GM23338 (cell line): ENCODE measurements at regions not wholly inside any gene's neighbourhood (a gene's known extent, or its start where the extent isn't known, plus 50 kb on each side); places are given as distances from the start of the nearest gene placed in this dataset.

Source experiments
- EZH2 ChIP-seq: fragments of 200-600 bp; sonication (generic); IDR thresholded peaks from one replicate; pipeline ENCODE4 v1.8.0; 2017; ENCODE audit warnings: antibody characterized with exemption, mild to moderate bottlenecking, low read depth; ENCODE audit not compliant: unreplicated experiment
- EZH2phosphoT487 ChIP-seq: fragments of 200-600 bp; sonication (generic); IDR thresholded peaks from one replicate; pipeline ENCODE4 v1.8.1; 2018; ENCODE audit warnings: antibody characterized with exemption; ENCODE audit not compliant: unreplicated experiment
- POLR2AphosphoS5 ChIP-seq: IDR thresholded peaks from 2 replicates; pipeline ENCODE4 v1.6.1; 2016; ENCODE audit warnings: antibody characterized with exemption, low read depth
- TF ChIP-seq, protein P1 (sequence below), 2 experiments: fragments of 200-600 bp in 1 of 2; sonication (generic) in 1 of 2; conservative IDR thresholded peaks; 2 replicates each; pipeline versions ENCODE4 v1.5.1 to v1.6.1; 2016 to 2017; ENCODE audit warnings: antibody characterized with exemption in 2 of 2, low read depth in 2 of 2, mild to moderate bottlenecking in 2 of 2, moderate library complexity in 1 of 2

GRCh38 chr12:41966916-41967315, 177.8 kb downstream of the GXYLT1 start:
- TF ChIP-seq, protein P1, sequence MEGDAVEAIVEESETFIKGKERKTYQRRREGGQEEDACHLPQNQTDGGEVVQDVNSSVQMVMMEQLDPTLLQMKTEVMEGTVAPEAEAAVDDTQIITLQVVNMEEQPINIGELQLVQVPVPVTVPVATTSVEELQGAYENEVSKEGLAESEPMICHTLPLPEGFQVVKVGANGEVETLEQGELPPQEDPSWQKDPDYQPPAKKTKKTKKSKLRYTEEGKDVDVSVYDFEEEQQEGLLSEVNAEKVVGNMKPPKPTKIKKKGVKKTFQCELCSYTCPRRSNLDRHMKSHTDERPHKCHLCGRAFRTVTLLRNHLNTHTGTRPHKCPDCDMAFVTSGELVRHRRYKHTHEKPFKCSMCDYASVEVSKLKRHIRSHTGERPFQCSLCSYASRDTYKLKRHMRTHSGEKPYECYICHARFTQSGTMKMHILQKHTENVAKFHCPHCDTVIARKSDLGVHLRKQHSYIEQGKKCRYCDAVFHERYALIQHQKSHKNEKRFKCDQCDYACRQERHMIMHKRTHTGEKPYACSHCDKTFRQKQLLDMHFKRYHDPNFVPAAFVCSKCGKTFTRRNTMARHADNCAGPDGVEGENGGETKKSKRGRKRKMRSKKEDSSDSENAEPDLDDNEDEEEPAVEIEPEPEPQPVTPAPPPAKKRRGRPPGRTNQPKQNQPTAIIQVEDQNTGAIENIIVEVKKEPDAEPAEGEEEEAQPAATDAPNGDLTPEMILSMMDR (conservative IDR thresholded peaks at IDR 0.05; ENCODE audit: low read depth in 2 of 2) = no peak
- TF ChIP-seq EZH2 (no peak), EZH2phosphoT487 (no peak), POLR2AphosphoS5 (no peak)
